Natural killer cell (primary cell): ENCODE measurements at regions not wholly inside any gene's neighbourhood (a gene's known extent, or its start where the extent isn't known, plus 50 kb on each side); places are given as distances from the start of the nearest gene placed in this dataset.

Source experiments
- ATAC-seq, 3 donors: fragments of 150-1000 bp in 2 of 3; fragments of 200-7000 bp in 1 of 3; cut with Tn5 transposase; 1 replicate in 1 of 3; 2 replicates in 2 of 3; pipeline ENCODE4 v1.10.0; 2021; ENCODE audit warnings: mild to moderate bottlenecking in 2 of 3, moderate library complexity in 2 of 3
- DNase-seq, 2 donors: peaks; one replicate each; pipeline versions ENCODE4 v3.0.0 to v3.0.0-alpha.2; 2013 to 2021; ENCODE audit warnings: mixed read lengths in 1 of 2
- H3K27ac ChIP-seq: one replicate; pipeline ENCODE4 v1.5.1; 2013; ENCODE audit warnings: mild to moderate bottlenecking, low read length
- H3K27me3 ChIP-seq: one replicate; pipeline ENCODE4 v1.6.1; 2013; ENCODE audit warnings: low read length; ENCODE audit not compliant: control insufficient read depth, insufficient read depth
- H3K36me3 ChIP-seq: one replicate; pipeline ENCODE4 v1.6.1; 2013; ENCODE audit warnings: low read length; ENCODE audit not compliant: control insufficient read depth, insufficient read depth
- H3K4me1 ChIP-seq: one replicate; pipeline ENCODE4 v1.6.1; 2013; ENCODE audit warnings: low read length; ENCODE audit not compliant: control insufficient read depth, insufficient read depth
- H3K4me3 ChIP-seq: one replicate; pipeline ENCODE4 v1.5.1; 2013; ENCODE audit warnings: low read length
- H3K9me3 ChIP-seq: one replicate; pipeline ENCODE4 v1.6.1; 2013; ENCODE audit warnings: low read length; ENCODE audit not compliant: control insufficient read depth, insufficient read depth
- H3K27ac Mint-ChIP-seq, 2 donors: one replicate each; pipeline ENCODE4 v1.8.0; 2022; ENCODE audit warnings: mild to moderate bottlenecking in 2 of 2, mixed read lengths in 2 of 2, moderate library complexity in 1 of 2
- H3K27me3 Mint-ChIP-seq, 2 donors: one replicate each; pipeline ENCODE4 v1.8.0; 2022; ENCODE audit warnings: low read depth in 2 of 2, mixed read lengths in 2 of 2
- H3K36me3 Mint-ChIP-seq: one replicate; pipeline ENCODE4 v1.8.0; 2022; ENCODE audit warnings: mixed read lengths
- H3K4me1 Mint-ChIP-seq, 2 donors: one replicate each; pipeline ENCODE4 v1.8.0; 2022; ENCODE audit warnings: mixed read lengths in 2 of 2
- H3K4me3 Mint-ChIP-seq: one replicate; pipeline ENCODE4 v1.8.0; 2022; ENCODE audit warnings: mild to moderate bottlenecking, moderate library complexity, mixed read lengths
- H3K9me3 Mint-ChIP-seq, 2 donors: one replicate each; pipeline ENCODE4 v1.8.0; 2022; ENCODE audit warnings: mixed read lengths in 2 of 2
- CTCF ChIP-seq: fragments of 200-600 bp; IDR thresholded peaks from one replicate; pipeline ENCODE4 v1.8.0; 2022; ENCODE audit warnings: antibody characterized with exemption
- WGBS: methylation state at CpG from one replicate; pipeline ENCODE4 v1.1.7; 2013; ENCODE audit warnings: missing lambda C conversion rate; ENCODE audit not compliant: insufficient coverage; 5-methylcytosine and 5-hydroxymethylcytosine counted together
- intact Hi-C: fragments of 100-400 bp; cut with micrococcal nuclease; formaldehyde crosslinking; loops from one replicate; pipeline ENCODE4 v1.14.2; 2022

- WGBS = 81% methylated on average over 2 of the region's 4 CpGs
- Mint-ChIP-seq H3K27ac (no peak overlapping the region), H3K9me3 (no peaks in the 10 kb centered on the region), H3K4me1 (no peaks in the 10 kb centered on the region), H3K4me3 (no peak overlapping the region), H3K36me3 (no peaks in the 10 kb centered on the region), H3K27me3 (peaks cover 0 to 2% of the 10 kb centered on the region in 2 donors)
- DNase-seq = peak in 1 of 2 donors; percentile 62
- Histone ChIP-seq H3K4me3 (no peak overlapping the region), H3K4me1 (no peaks in the 10 kb centered on the region), H3K27ac (no peak overlapping the region), H3K9me3 (no peaks in the 10 kb centered on the region), H3K36me3 (no peaks in the 10 kb centered on the region), H3K27me3 (no peaks in the 10 kb centered on the region)
- peak; percentile 56 to 59 (median 56) for ATAC-seq
- TF ChIP-seq CTCF = no peak
- intact Hi-C loops = no loop called here
Observed at GRCh38 chr12:62123721-62124203, 136.4 kb upstream of the USP15 start.

- Mint-ChIP-seq H3K9me3 (no peaks in the 10 kb centered on the region), H3K4me1 (no peaks in the 10 kb centered on the region), H3K4me3 (no peak overlapping the region), H3K27ac (no peak overlapping the region), H3K27me3 (peaks cover 0 to 2% of the 10 kb centered on the region in 2 donors), H3K36me3 (no peaks in the 10 kb centered on the region)
- H3K4me1 ChIP-seq = no peaks in the 10 kb centered on the region
- no peak for DNase-seq
- H3K27me3 ChIP-seq = no peaks in the 10 kb centered on the region
- no peak for ATAC-seq
- H3K27ac ChIP-seq = no peak overlapping the region
- no peak for TF ChIP-seq CTCF
- WGBS = 85% methylated on average over 2 of the region's 2 CpGs
- H3K9me3 ChIP-seq = no peaks in the 10 kb centered on the region
- intact Hi-C loops = no loop called here
- no peak overlapping the region for H3K4me3 ChIP-seq
- H3K36me3 ChIP-seq = no peaks in the 10 kb centered on the region
Observed at GRCh38 chr12:62127516-62127915, 132.7 kb upstream of the USP15 start.

GRCh38 chr12:62128175-62128975, 131.8 kb upstream of the USP15 start:
- Histone ChIP-seq H3K4me3 (no peak overlapping the region), H3K9me3 (no peaks in the 10 kb centered on the region), H3K27ac (no peak overlapping the region), H3K27me3 (no peaks in the 10 kb centered on the region), H3K36me3 (no peaks in the 10 kb centered on the region), H3K4me1 (no peaks in the 10 kb centered on the region)
- no peak for DNase-seq
- Mint-ChIP-seq H3K4me3 (no peak overlapping the region), H3K27me3 (peaks cover 0 to 2% of the 10 kb centered on the region in 2 donors), H3K27ac (no peak overlapping the region), H3K4me1 (no peaks in the 10 kb centered on the region), H3K36me3 (no peaks in the 10 kb centered on the region), H3K9me3 (no peaks in the 10 kb centered on the region)
- intact Hi-C loops = no loop called here
- 66% methylated on average over 3 of the region's 7 CpGs for WGBS
- ATAC-seq = peak in 1 of 3 donors; percentile 60
- no peak for TF ChIP-seq CTCF
